ENCODE measurements at regions not wholly inside any gene's neighbourhood (a gene's known extent, or its start where the extent isn't known, plus 50 kb on each side); places are given as distances from the start of the nearest gene placed in this dataset.

DNA sequence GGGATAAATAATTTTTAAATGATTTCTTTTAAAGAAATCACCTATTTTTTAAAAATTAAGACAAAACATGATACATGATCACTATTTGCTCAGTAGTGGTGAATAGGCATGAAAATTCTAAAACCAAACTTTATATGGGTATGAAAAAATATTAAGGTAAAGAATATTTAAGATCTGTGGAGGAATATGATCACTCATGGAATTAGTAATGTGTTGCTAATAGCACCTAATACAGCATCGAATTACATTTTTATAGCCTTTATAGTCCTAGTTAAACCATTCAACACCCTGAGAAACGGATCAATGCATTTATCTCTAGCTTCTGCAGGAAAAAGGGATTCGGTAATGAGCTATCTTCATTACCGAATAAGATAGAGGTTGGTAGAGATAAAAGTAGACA lies 373.9 kb downstream of the LRRIQ3 start:
- TF ChIP-seq, protein P1, sequence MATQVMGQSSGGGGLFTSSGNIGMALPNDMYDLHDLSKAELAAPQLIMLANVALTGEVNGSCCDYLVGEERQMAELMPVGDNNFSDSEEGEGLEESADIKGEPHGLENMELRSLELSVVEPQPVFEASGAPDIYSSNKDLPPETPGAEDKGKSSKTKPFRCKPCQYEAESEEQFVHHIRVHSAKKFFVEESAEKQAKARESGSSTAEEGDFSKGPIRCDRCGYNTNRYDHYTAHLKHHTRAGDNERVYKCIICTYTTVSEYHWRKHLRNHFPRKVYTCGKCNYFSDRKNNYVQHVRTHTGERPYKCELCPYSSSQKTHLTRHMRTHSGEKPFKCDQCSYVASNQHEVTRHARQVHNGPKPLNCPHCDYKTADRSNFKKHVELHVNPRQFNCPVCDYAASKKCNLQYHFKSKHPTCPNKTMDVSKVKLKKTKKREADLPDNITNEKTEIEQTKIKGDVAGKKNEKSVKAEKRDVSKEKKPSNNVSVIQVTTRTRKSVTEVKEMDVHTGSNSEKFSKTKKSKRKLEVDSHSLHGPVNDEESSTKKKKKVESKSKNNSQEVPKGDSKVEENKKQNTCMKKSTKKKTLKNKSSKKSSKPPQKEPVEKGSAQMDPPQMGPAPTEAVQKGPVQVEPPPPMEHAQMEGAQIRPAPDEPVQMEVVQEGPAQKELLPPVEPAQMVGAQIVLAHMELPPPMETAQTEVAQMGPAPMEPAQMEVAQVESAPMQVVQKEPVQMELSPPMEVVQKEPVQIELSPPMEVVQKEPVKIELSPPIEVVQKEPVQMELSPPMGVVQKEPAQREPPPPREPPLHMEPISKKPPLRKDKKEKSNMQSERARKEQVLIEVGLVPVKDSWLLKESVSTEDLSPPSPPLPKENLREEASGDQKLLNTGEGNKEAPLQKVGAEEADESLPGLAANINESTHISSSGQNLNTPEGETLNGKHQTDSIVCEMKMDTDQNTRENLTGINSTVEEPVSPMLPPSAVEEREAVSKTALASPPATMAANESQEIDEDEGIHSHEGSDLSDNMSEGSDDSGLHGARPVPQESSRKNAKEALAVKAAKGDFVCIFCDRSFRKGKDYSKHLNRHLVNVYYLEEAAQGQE (IDR thresholded peaks at IDR 0.05; ENCODE audit: unreplicated experiment): no peak
- TF ChIP-seq EZH2phosphoT487 (IDR thresholded peaks at IDR 0.05; ENCODE audit: unreplicated experiment) (no peak), CREB1 (CRISPR knock-in tag; IDR thresholded peaks at IDR 0.05; ENCODE audit: low read depth) (no peak), POLR2AphosphoS5 (IDR thresholded peaks at IDR 0.05; ENCODE audit: low read depth) (no peak)
- TF ChIP-seq, protein P2, sequence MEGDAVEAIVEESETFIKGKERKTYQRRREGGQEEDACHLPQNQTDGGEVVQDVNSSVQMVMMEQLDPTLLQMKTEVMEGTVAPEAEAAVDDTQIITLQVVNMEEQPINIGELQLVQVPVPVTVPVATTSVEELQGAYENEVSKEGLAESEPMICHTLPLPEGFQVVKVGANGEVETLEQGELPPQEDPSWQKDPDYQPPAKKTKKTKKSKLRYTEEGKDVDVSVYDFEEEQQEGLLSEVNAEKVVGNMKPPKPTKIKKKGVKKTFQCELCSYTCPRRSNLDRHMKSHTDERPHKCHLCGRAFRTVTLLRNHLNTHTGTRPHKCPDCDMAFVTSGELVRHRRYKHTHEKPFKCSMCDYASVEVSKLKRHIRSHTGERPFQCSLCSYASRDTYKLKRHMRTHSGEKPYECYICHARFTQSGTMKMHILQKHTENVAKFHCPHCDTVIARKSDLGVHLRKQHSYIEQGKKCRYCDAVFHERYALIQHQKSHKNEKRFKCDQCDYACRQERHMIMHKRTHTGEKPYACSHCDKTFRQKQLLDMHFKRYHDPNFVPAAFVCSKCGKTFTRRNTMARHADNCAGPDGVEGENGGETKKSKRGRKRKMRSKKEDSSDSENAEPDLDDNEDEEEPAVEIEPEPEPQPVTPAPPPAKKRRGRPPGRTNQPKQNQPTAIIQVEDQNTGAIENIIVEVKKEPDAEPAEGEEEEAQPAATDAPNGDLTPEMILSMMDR (conservative IDR thresholded peaks at IDR 0.05; ENCODE audit: low read depth in 2 of 2): no peak
- TF ChIP-seq, protein P3, sequence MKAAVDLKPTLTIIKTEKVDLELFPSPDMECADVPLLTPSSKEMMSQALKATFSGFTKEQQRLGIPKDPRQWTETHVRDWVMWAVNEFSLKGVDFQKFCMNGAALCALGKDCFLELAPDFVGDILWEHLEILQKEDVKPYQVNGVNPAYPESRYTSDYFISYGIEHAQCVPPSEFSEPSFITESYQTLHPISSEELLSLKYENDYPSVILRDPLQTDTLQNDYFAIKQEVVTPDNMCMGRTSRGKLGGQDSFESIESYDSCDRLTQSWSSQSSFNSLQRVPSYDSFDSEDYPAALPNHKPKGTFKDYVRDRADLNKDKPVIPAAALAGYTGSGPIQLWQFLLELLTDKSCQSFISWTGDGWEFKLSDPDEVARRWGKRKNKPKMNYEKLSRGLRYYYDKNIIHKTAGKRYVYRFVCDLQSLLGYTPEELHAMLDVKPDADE (IDR thresholded peaks at IDR 0.05): no peak
- TF ChIP-seq, protein P4, sequence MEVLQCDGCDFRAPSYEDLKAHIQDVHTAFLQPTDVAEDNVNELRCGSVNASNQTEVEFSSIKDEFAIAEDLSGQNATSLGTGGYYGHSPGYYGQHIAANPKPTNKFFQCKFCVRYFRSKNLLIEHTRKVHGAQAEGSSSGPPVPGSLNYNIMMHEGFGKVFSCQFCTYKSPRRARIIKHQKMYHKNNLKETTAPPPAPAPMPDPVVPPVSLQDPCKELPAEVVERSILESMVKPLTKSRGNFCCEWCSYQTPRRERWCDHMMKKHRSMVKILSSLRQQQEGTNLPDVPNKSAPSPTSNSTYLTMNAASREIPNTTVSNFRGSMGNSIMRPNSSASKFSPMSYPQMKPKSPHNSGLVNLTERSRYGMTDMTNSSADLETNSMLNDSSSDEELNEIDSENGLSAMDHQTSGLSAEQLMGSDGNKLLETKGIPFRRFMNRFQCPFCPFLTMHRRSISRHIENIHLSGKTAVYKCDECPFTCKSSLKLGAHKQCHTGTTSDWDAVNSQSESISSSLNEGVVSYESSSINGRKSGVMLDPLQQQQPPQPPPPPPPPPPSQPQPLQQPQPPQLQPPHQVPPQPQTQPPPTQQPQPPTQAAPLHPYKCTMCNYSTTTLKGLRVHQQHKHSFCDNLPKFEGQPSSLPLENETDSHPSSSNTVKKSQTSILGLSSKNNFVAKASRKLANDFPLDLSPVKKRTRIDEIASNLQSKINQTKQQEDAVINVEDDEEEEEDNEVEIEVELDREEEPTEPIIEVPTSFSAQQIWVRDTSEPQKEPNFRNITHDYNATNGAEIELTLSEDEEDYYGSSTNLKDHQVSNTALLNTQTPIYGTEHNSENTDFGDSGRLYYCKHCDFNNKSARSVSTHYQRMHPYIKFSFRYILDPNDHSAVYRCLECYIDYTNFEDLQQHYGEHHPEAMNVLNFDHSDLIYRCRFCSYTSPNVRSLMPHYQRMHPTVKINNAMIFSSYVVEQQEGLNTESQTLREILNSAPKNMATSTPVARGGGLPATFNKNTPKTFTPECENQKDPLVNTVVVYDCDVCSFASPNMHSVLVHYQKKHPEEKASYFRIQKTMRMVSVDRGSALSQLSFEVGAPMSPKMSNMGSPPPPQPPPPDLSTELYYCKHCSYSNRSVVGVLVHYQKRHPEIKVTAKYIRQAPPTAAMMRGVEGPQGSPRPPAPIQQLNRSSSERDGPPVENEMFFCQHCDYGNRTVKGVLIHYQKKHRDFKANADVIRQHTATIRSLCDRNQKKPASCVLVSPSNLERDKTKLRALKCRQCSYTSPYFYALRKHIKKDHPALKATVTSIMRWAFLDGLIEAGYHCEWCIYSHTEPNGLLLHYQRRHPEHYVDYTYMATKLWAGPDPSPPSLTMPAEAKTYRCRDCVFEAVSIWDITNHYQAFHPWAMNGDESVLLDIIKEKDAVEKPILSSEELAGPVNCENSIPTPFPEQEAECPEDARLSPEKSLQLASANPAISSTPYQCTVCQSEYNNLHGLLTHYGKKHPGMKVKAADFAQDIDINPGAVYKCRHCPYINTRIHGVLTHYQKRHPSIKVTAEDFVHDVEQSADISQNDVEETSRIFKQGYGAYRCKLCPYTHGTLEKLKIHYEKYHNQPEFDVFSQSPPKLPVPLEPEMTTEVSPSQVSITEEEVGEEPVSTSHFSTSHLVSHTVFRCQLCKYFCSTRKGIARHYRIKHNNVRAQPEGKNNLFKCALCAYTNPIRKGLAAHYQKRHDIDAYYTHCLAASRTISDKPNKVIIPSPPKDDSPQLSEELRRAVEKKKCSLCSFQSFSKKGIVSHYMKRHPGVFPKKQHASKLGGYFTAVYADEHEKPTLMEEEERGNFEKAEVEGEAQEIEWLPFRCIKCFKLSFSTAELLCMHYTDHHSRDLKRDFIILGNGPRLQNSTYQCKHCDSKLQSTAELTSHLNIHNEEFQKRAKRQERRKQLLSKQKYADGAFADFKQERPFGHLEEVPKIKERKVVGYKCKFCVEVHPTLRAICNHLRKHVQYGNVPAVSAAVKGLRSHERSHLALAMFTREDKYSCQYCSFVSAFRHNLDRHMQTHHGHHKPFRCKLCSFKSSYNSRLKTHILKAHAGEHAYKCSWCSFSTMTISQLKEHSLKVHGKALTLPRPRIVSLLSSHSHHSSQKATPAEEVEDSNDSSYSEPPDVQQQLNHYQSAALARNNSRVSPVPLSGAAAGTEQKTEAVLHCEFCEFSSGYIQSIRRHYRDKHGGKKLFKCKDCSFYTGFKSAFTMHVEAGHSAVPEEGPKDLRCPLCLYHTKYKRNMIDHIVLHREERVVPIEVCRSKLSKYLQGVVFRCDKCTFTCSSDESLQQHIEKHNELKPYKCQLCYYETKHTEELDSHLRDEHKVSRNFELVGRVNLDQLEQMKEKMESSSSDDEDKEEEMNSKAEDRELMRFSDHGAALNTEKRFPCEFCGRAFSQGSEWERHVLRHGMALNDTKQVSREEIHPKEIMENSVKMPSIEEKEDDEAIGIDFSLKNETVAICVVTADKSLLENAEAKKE (CRISPR knock-in tag; IDR thresholded peaks at IDR 0.05): no peak
- H3F3A ChIP-seq (replicated peaks; ENCODE audit: low read depth): no peaks in the 10 kb centered on the region
- no peak overlapping the region for H3K4me3 Mint-ChIP-seq
- H3K36me3 Mint-ChIP-seq (ENCODE audit: low read depth): no peaks in the 10 kb centered on the region
- H3K27me3 Mint-ChIP-seq (ENCODE audit: insufficient read depth, low read depth, poor library complexity): no peaks in the 10 kb centered on the region
- no peaks in the 10 kb centered on the region for H4K20me1 ChIP-seq (replicated peaks; ENCODE audit: insufficient read depth)
- ATAC-seq (no peak), DNase-seq (ENCODE audit: low spot score) (no peak)
- no peak overlapping the region for H3K4me2 ChIP-seq
- H3K9me3 Mint-ChIP-seq: no peaks in the 10 kb centered on the region
- no peak overlapping the region for H3K27ac ChIP-seq (ENCODE audit: low read depth)
- H3K4me3 ChIP-seq: no peak overlapping the region
- H2AFZ ChIP-seq: no peak overlapping the region
- H3K4me1 ChIP-seq (ENCODE audit: insufficient read depth): peaks cover 3% of the 10 kb centered on the region; the same call in 1 of the 2 replicates
- H3K27ac Mint-ChIP-seq: no peak overlapping the region
- no peaks in the 10 kb centered on the region for H3K79me2 ChIP-seq (replicated peaks; ENCODE audit: insufficient read depth)
- no peaks in the 10 kb centered on the region for H3K9me2 ChIP-seq (ENCODE audit: insufficient read depth)
- H3K36me3 ChIP-seq (ENCODE audit: insufficient read depth): no peaks in the 10 kb centered on the region
- H3K27me3 ChIP-seq (ENCODE audit: insufficient read depth): no peaks in the 10 kb centered on the region
- H3K4me1 Mint-ChIP-seq: peaks cover 24% of the 10 kb centered on the region; the same call in 2 of the 3 replicates

Data from GM23338 (cell line).